Hepatocyte (in vitro differentiated cells): ENCODE measurements at regions not wholly inside any gene's neighbourhood (a gene's known extent, or its start where the extent isn't known, plus 50 kb on each side); places are given as distances from the start of the nearest gene placed in this dataset.
A peak's percentile ranks its signal among the peaks of the same experiment; 100 is the strongest.

Source experiments
- DNase-seq: peaks from one replicate; pipeline ENCODE4 v3.0.0-alpha.2; 2016; ENCODE audit warnings: low spot score
- H2AFZ ChIP-seq: fragments of 200-600 bp; sonication (generic); 2 replicates; pipeline ENCODE4 v1.6.0; 2016; ENCODE audit warnings: antibody characterized with exemption, mild to moderate bottlenecking
- H3K27ac ChIP-seq: fragments of 200-600 bp; sonication (generic); 2 replicates; pipeline ENCODE4 v1.5.1; 2016; ENCODE audit warnings: mild to moderate bottlenecking
- H3K27me3 ChIP-seq: fragments of 200-600 bp; sonication (generic); 2 replicates; pipeline ENCODE4 v1.6.1; 2016
- H3K36me3 ChIP-seq: fragments of 200-600 bp; sonication (generic); replicated peaks from 2 replicates; pipeline ENCODE4 v1.5.1; 2016; ENCODE audit warnings: low read depth; ENCODE audit not compliant: insufficient read depth
- H3K4me1 ChIP-seq: fragments of 200-600 bp; sonication (generic); 2 replicates; pipeline ENCODE4 v1.5.1; 2016; ENCODE audit warnings: mild to moderate bottlenecking, moderate library complexity; ENCODE audit not compliant: insufficient read depth
- H3K4me2 ChIP-seq: fragments of 200-600 bp; sonication (generic); 2 replicates; pipeline ENCODE4 v1.6.0; 2016
- H3K4me3 ChIP-seq: fragments of 200-600 bp; sonication (generic); 2 replicates; pipeline ENCODE4 v1.5.1; 2016; ENCODE audit warnings: mild to moderate bottlenecking
- H3K79me2 ChIP-seq: fragments of 200-600 bp; sonication (generic); 2 replicates; pipeline ENCODE4 v1.6.0; 2017; ENCODE audit warnings: mild to moderate bottlenecking
- H3K9me2 ChIP-seq: fragments of 200-600 bp; sonication (generic); replicated peaks from 2 replicates; pipeline ENCODE4 v1.6.0; 2017; ENCODE audit warnings: mild to moderate bottlenecking; ENCODE audit not compliant: insufficient read depth
- H3K9me3 ChIP-seq: fragments of 200-600 bp; sonication (generic); 2 replicates; pipeline ENCODE4 v1.5.1; 2016; ENCODE audit warnings: low read depth, mild to moderate bottlenecking
- H4K20me1 ChIP-seq: fragments of 200-600 bp; sonication (generic); 2 replicates; pipeline ENCODE4 v1.6.0; 2016; ENCODE audit warnings: mild to moderate bottlenecking; ENCODE audit not compliant: insufficient read depth, poor library complexity, severe bottlenecking
- CTCF ChIP-seq: fragments of 200-600 bp; sonication (generic); IDR thresholded peaks from 2 replicates; pipeline ENCODE4 v1.5.1; 2016; ENCODE audit warnings: antibody characterized with exemption, mild to moderate bottlenecking; ENCODE audit not compliant: poor library complexity
- EZH2 ChIP-seq: fragments of 200-600 bp; sonication (generic); IDR thresholded peaks from 2 replicates; pipeline ENCODE4 v1.6.1; 2016; ENCODE audit warnings: antibody characterized with exemption, mild to moderate bottlenecking, borderline replicate concordance
- EZH2phosphoT487 ChIP-seq: fragments of 200-600 bp; sonication (generic); IDR thresholded peaks from one replicate; pipeline ENCODE4 v1.6.1; 2018; ENCODE audit warnings: antibody characterized with exemption, mild to moderate bottlenecking, low read depth, moderate library complexity; ENCODE audit not compliant: unreplicated experiment, severe bottlenecking
- WGBS: methylation state at CpG from one replicate; pipeline ENCODE4 v1.1.6; 2016; ENCODE audit warnings: low lambda C conversion rate; ENCODE audit errors: missing lambda C conversion rate; 5-methylcytosine and 5-hydroxymethylcytosine counted together

GRCh38 chr4:140239311-140239710, 85.3 kb upstream of the MAML3 start:
- H3K79me2 ChIP-seq, result no peaks in the 10 kb centered on the region
- 85% methylated on average over 7 of the region's 7 CpGs for WGBS
- TF ChIP-seq EZH2 (no peak), EZH2phosphoT487 (no peak), CTCF (no peak)
- H3K9me2 ChIP-seq, result no peaks in the 10 kb centered on the region
- no peak overlapping the region for H3K4me3 ChIP-seq
- H3K36me3 ChIP-seq, result no peaks in the 10 kb centered on the region
- no peaks in the 10 kb centered on the region for H4K20me1 ChIP-seq
- H3K27ac ChIP-seq, result no peak overlapping the region
- no peak overlapping the region for H2AFZ ChIP-seq
- DNase-seq, result no peak
- H3K27me3 ChIP-seq, result no peaks in the 10 kb centered on the region
- peaks cover 44% of the 10 kb centered on the region for H3K4me1 ChIP-seq
- H3K9me3 ChIP-seq, result no peaks in the 10 kb centered on the region
- no peak overlapping the region for H3K4me2 ChIP-seq

- 48% methylated on average over 13 of the region's 13 CpGs for WGBS
- H3K27me3 ChIP-seq, result no peaks in the 10 kb centered on the region
- TF ChIP-seq EZH2 (no peak), EZH2phosphoT487 (no peak), CTCF (no peak)
- H3K27ac ChIP-seq, result peak overlapping the region; percentile 87
- H3K4me1 ChIP-seq, result peaks cover 36% of the 10 kb centered on the region
- H3K4me3 ChIP-seq, result no peak overlapping the region
- DNase-seq, result peak; percentile 67
- peak overlapping the region; percentile 65 for H3K4me2 ChIP-seq
- no peaks in the 10 kb centered on the region for H4K20me1 ChIP-seq
- H3K79me2 ChIP-seq, result no peaks in the 10 kb centered on the region
- no peaks in the 10 kb centered on the region for H3K9me3 ChIP-seq
- peak overlapping the region; percentile 36 for H2AFZ ChIP-seq
- no peaks in the 10 kb centered on the region for H3K9me2 ChIP-seq
- H3K36me3 ChIP-seq, result no peaks in the 10 kb centered on the region
Measured at GRCh38 chr4:140238351-140239056, 84.5 kb upstream of the MAML3 start.

DNA sequence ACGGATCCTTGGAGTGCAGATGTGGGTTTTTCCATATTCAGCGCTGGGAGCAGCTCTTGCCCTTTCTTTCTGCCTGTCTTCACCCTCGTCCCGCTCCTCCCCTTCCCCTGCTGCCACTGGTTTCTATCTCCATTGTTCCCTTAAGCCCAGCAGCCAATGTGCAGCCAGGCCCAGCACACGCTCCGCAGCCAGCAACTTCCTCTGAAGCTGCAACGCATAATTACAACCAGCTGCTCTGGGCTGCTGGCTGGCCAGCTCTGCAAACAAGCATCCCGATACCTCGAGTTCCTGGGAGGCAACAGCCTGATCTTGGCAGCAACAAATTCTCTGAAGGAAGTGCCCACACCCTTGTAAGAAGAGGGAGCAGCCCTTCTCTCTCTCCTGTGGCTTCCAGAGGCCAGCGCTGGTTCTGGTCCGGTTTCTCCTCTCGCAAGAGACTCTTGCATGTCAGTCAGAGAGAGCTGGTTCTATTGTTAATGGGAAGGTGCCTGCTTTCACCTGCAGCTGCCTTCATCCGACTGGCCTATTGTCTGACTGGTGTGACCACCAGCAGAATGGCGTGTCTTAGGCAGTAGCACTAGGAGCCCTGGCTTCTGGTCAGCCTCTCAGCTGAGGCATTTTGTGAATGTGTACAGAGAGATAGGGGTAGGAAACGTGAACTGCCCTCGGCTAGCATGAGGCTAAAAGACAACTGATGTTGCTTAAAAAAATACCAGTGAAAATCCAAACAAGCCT, 83.8 kb upstream of the MAML3 start:
- Histone ChIP-seq H3K27ac (peak overlapping the region; percentile 87), H3K4me1 (peaks cover 31% of the 10 kb centered on the region), H2AFZ (peak overlapping the region; percentile 36), H3K9me3 (no peaks in the 10 kb centered on the region), H3K9me2 (no peaks in the 10 kb centered on the region), H3K36me3 (no peaks in the 10 kb centered on the region), H4K20me1 (no peaks in the 10 kb centered on the region), H3K79me2 (no peaks in the 10 kb centered on the region), H3K27me3 (no peaks in the 10 kb centered on the region), H3K4me3 (no peak overlapping the region), H3K4me2 (peak overlapping the region; percentile 65)
- 26% methylated on average over 16 of the region's 16 CpGs for WGBS
- peak; percentile 72 for DNase-seq
- TF ChIP-seq EZH2 (no peak), EZH2phosphoT487 (no peak), CTCF (no peak)
